Hepatocyte (in vitro differentiated cells): ENCODE measurements at regions not wholly inside any gene's neighbourhood (a gene's known extent, or its start where the extent isn't known, plus 50 kb on each side); places are given as distances from the start of the nearest gene placed in this dataset.

Source experiments
- EZH2 ChIP-seq: fragments of 200-600 bp; sonication (generic); IDR thresholded peaks from 2 replicates; pipeline ENCODE4 v1.6.1; 2016; ENCODE audit warnings: antibody characterized with exemption, mild to moderate bottlenecking, borderline replicate concordance
- TF ChIP-seq, protein P1 (sequence below): fragments of 200-600 bp; sonication (generic); IDR thresholded peaks from 2 replicates; pipeline ENCODE4 v1.5.1; 2016; ENCODE audit warnings: antibody characterized with exemption, mild to moderate bottlenecking; ENCODE audit not compliant: poor library complexity

DNA sequence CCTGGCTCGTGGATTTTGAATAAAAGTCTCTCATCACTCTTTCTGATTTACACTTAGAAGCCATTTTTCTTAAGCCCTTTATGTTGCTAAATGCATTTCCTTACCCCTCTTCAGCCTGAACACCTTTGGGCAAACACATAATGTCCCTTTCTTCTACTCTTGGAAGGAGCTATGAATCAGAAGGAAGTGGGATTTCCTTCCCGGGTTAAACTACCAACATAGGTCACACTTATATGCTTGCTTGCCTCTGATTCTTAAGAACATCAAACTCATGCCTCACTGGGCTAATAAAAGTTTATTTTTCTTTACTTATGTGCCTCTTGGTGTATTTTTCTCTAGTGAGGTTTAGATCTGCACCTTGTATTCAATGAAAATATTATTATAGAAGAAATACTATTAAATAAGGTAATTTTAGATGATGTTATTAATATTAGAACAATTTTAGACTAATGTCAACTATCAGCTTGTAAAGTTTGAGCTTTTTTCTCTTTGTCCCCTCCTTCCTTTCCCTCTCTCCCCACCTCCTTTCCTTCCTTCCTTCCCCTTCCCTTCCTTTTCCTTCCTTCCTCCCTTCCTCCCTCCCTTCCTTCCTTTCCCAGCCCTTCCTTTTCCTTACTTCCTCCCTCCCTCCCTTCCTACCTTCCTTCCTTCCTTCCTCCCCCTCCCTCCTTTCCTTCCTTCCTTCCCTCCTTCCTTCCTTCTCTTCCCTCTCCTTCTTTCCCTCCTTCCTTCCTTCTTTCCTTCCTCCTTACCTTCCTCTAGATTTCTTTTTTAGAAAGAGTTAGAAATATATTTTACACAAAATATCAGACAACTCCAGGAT lies 66.5 kb upstream of the KCNJ6 start:
- TF ChIP-seq, protein P1, sequence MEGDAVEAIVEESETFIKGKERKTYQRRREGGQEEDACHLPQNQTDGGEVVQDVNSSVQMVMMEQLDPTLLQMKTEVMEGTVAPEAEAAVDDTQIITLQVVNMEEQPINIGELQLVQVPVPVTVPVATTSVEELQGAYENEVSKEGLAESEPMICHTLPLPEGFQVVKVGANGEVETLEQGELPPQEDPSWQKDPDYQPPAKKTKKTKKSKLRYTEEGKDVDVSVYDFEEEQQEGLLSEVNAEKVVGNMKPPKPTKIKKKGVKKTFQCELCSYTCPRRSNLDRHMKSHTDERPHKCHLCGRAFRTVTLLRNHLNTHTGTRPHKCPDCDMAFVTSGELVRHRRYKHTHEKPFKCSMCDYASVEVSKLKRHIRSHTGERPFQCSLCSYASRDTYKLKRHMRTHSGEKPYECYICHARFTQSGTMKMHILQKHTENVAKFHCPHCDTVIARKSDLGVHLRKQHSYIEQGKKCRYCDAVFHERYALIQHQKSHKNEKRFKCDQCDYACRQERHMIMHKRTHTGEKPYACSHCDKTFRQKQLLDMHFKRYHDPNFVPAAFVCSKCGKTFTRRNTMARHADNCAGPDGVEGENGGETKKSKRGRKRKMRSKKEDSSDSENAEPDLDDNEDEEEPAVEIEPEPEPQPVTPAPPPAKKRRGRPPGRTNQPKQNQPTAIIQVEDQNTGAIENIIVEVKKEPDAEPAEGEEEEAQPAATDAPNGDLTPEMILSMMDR: no peak
- no peak for TF ChIP-seq EZH2
